ENCODE measurements at regions not wholly inside any gene's neighbourhood (a gene's known extent, or its start where the extent isn't known, plus 50 kb on each side); places are given as distances from the start of the nearest gene placed in this dataset.

DNA sequence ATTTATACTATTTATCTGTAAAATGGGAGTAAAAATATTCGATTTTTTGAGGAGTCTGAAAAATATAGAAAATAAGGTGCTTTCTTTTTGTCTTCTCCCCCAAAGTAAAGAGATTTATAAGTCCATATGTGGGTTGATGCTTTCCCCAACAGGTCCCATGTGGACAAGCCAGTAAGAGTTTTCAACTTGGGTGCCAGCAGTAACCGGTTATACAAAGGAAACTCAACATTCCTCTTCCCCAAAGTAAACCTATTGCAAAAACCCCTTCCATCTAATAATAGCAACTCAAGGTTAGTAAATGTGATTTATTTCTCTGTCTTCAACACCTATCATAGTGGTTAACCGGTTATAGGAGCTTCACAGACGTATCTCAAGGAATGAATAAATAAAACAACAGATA lies 1206.9 kb upstream of the SEL1L start:
- Mint-ChIP-seq H3K9me3 (peaks cover 9% of the 10 kb centered on the region), H3K4me3 (no peak overlapping the region), H3K27ac (no peak overlapping the region), H3K4me1 (ENCODE audit: low read depth) (no peaks in the 10 kb centered on the region), H3K27me3 (no peaks in the 10 kb centered on the region), H3K36me3 (ENCODE audit: low read depth) (no peaks in the 10 kb centered on the region)
- TF ChIP-seq, protein P1, sequence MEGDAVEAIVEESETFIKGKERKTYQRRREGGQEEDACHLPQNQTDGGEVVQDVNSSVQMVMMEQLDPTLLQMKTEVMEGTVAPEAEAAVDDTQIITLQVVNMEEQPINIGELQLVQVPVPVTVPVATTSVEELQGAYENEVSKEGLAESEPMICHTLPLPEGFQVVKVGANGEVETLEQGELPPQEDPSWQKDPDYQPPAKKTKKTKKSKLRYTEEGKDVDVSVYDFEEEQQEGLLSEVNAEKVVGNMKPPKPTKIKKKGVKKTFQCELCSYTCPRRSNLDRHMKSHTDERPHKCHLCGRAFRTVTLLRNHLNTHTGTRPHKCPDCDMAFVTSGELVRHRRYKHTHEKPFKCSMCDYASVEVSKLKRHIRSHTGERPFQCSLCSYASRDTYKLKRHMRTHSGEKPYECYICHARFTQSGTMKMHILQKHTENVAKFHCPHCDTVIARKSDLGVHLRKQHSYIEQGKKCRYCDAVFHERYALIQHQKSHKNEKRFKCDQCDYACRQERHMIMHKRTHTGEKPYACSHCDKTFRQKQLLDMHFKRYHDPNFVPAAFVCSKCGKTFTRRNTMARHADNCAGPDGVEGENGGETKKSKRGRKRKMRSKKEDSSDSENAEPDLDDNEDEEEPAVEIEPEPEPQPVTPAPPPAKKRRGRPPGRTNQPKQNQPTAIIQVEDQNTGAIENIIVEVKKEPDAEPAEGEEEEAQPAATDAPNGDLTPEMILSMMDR (IDR thresholded peaks at IDR 0.05), result no peak
- DNase-seq (no peak), ATAC-seq (ENCODE audit: poor library complexity) (no peak)
- no peaks in the 10 kb centered on the region for H3K9me3 ChIP-seq (ENCODE audit: control insufficient read depth in 1 of 2, insufficient read depth in 1 of 2, low read length in 2 of 2)
- CTCF ChIA-PET, result no interaction called here
- intact Hi-C loops (cut with DNase I, micrococcal nuclease), result no loop called here
- no peak overlapping the region for H3K4me3 ChIP-seq (ENCODE audit: low read length)
- no peaks in the 10 kb centered on the region for H3K36me3 ChIP-seq (ENCODE audit: insufficient read depth, low read length)
- POLR2A ChIA-PET, result no interaction called here
- no peaks in the 10 kb centered on the region for H3K4me1 ChIP-seq (ENCODE audit: insufficient read depth, low read length)
- H3K27ac ChIP-seq (ENCODE audit: low read depth in 1 of 2, low read length in 2 of 2), result no peak overlapping the region
- no peaks in the 10 kb centered on the region for H3K27me3 ChIP-seq (ENCODE audit: control insufficient read depth in 1 of 2, insufficient read depth in 2 of 2, low read length in 2 of 2)

DNA sequence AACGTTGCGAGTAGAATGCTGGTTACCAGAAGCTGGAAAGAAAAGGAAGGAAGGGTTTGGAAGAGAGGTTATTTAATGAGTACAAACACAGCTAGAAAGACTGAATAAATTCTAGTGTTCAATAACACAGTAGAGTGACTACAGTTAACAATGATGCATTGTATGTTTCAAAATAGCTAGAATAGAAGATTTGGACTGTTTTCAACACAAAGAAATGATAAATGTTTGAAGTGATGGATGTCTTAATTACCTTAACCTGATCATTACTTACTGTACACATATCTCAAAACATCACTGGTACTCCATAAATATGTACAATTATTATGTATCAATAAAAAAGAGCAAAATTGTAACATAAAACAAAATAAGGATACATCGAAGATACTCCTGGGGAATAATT lies 1221.8 kb upstream of the SEL1L start:
- Mint-ChIP-seq H3K36me3 (ENCODE audit: low read depth) (no peaks in the 10 kb centered on the region), H3K9me3 (peaks cover 11% of the 10 kb centered on the region)

DNA sequence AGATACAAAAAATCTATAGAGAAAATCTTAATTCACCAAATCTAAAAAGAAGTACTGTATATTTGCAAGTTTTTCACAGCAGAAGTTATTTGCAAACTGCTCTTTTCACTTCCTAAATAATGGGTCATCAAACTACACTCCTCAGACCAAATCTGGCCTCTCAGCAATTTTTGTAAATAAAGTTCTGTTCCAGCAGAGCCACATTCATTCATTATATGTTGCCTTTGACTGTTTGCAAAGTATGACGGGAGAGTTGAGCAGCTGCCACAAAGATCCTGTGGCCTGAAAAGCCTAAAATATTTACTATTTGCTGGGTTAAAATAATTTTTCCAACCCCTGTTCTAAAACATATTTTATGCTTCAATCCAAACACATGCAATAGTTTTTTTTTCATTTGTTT lies 1222.3 kb upstream of the SEL1L start:
- no peaks in the 10 kb centered on the region for H3K36me3 ChIP-seq (ENCODE audit: insufficient read depth, low read length)
- H3K27ac Mint-ChIP-seq, result no peak overlapping the region

More for the DNA sequence above, 1221.8 kb upstream of the SEL1L start:
- Mint-ChIP-seq H3K4me1 (ENCODE audit: low read depth) (no peaks in the 10 kb centered on the region), H3K27me3 (no peaks in the 10 kb centered on the region), H3K27ac (no peak overlapping the region), H3K4me3 (no peak overlapping the region)
- CTCF ChIA-PET, result no interaction called here
- Histone ChIP-seq H3K27ac (ENCODE audit: low read depth in 1 of 2, low read length in 2 of 2) (no peak overlapping the region), H3K36me3 (ENCODE audit: insufficient read depth, low read length) (no peaks in the 10 kb centered on the region), H3K4me1 (ENCODE audit: insufficient read depth, low read length) (no peaks in the 10 kb centered on the region), H3K9me3 (ENCODE audit: control insufficient read depth in 1 of 2, insufficient read depth in 1 of 2, low read length in 2 of 2) (peaks cover 0 to 5% of the 10 kb centered on the region in 2 experiments), H3K4me3 (ENCODE audit: low read length) (no peak overlapping the region), H3K27me3 (ENCODE audit: control insufficient read depth in 1 of 2, insufficient read depth in 2 of 2, low read length in 2 of 2) (no peaks in the 10 kb centered on the region)
- DNase-seq (no peak), ATAC-seq (ENCODE audit: poor library complexity) (no peak)
- TF ChIP-seq, protein P1 (IDR thresholded peaks at IDR 0.05), result no peak
- intact Hi-C loops (cut with DNase I, micrococcal nuclease), result no loop called here
- POLR2A ChIA-PET, result no interaction called here

More for the DNA sequence above, 1222.3 kb upstream of the SEL1L start:
- Histone ChIP-seq H3K9me3 (ENCODE audit: control insufficient read depth in 1 of 2, insufficient read depth in 1 of 2, low read length in 2 of 2) (peaks cover 0 to 5% of the 10 kb centered on the region in 2 experiments), H3K27me3 (ENCODE audit: control insufficient read depth in 1 of 2, insufficient read depth in 2 of 2, low read length in 2 of 2) (no peaks in the 10 kb centered on the region), H3K4me3 (ENCODE audit: low read length) (no peak overlapping the region), H3K4me1 (ENCODE audit: insufficient read depth, low read length) (no peaks in the 10 kb centered on the region), H3K27ac (ENCODE audit: low read depth in 1 of 2, low read length in 2 of 2) (no peak overlapping the region)
- ChIA-PET POLR2A (no interaction called here), CTCF (no interaction called here)
- ATAC-seq (ENCODE audit: poor library complexity) (no peak), DNase-seq (no peak)
- Mint-ChIP-seq H3K9me3 (peaks cover 11% of the 10 kb centered on the region), H3K27me3 (no peaks in the 10 kb centered on the region), H3K4me1 (ENCODE audit: low read depth) (no peaks in the 10 kb centered on the region), H3K36me3 (ENCODE audit: low read depth) (no peaks in the 10 kb centered on the region), H3K4me3 (no peak overlapping the region)
- TF ChIP-seq, protein P1 (IDR thresholded peaks at IDR 0.05), result no peak
- intact Hi-C loops (cut with DNase I, micrococcal nuclease), result no loop called here

All from CD4-positive, alpha-beta T cell (primary cell).